SK-N-SH (cell line): ENCODE measurements at regions not wholly inside any gene's neighbourhood (a gene's known extent, or its start where the extent isn't known, plus 50 kb on each side); places are given as distances from the start of the nearest gene placed in this dataset.

ENCODE experiments used
- CTCF ChIA-PET: fragments of 300-600, 350-600 bp; formaldehyde crosslinking; extraction: SDS; loops from one replicate; lab custom pipeline; 2021; lab: Yijun Ruan, JAX
- POLR2A ChIA-PET: fragments of 350-600 bp; sonication (Branson Sonifier 250); formaldehyde crosslinking; extraction: SDS; loops from one replicate; lab custom pipeline; 2020; ENCODE audit warnings: antibody characterized with exemption, inconsistent platforms; lab: Yijun Ruan, JAX
- DNase-seq: peaks from one replicate; pipeline ENCODE4 v3.0.0; 2012
- H2AFZ ChIP-seq: fragments of 200-600 bp; sonication (generic); 2 replicates; pipeline ENCODE4 v1.8.1; 2016; ENCODE audit warnings: antibody characterized with exemption, mild to moderate bottlenecking, low read depth
- H3F3A ChIP-seq: fragments of 200-600 bp; sonication (generic); replicated peaks from 2 replicates; pipeline ENCODE3; 2016; ENCODE audit warnings: antibody characterized with exemption, mild to moderate bottlenecking; ENCODE audit not compliant: insufficient read depth
- H3K27ac ChIP-seq, 2 experiments: fragments of 200-500 bp in 1 of 2; fragments of 200-600 bp in 1 of 2; sonication (Bioruptor generic) in 1 of 2; sonication (generic), shearing (Covaris generic) in 1 of 2; 2 replicates each; pipeline versions ENCODE4 v1.5.1 to v1.6.1; 2014 to 2016; ENCODE audit warnings: low read depth in 2 of 2, inconsistent platforms in 1 of 2, low read length in 1 of 2, mild to moderate bottlenecking in 1 of 2, mixed read lengths in 1 of 2
- H3K27me3 ChIP-seq: fragments of 200-600 bp; sonication (generic), shearing (Covaris generic); 2 replicates; pipeline ENCODE4 v1.6.1; 2016; ENCODE audit warnings: mixed run types; ENCODE audit not compliant: insufficient read depth
- H3K36me3 ChIP-seq, 2 experiments: fragments of 200-500 bp in 1 of 2; fragments of 200-600 bp in 1 of 2; sonication (Bioruptor generic) in 1 of 2; sonication (generic) in 1 of 2; replicated peaks in 1 of 2; 2 replicates each; pipeline versions ENCODE3 to v1.5.1; 2014 to 2016; ENCODE audit warnings: low read length in 1 of 2, mild to moderate bottlenecking in 1 of 2; ENCODE audit not compliant: insufficient read depth in 2 of 2, control insufficient read depth in 1 of 2
- H3K4me1 ChIP-seq, 2 experiments: fragments of 200-500 bp in 1 of 2; fragments of 200-600 bp in 1 of 2; sonication (Bioruptor generic) in 1 of 2; sonication (generic), shearing (Covaris generic) in 1 of 2; 2 replicates each; pipeline versions ENCODE4 v1.5.1 to v1.6.1; 2014 to 2016; ENCODE audit warnings: low read depth in 1 of 2, low read length in 1 of 2, mixed run types in 1 of 2; ENCODE audit not compliant: insufficient read depth in 2 of 2, control insufficient read depth in 1 of 2
- H3K4me2 ChIP-seq: fragments of 200-600 bp; sonication (generic), shearing (Covaris generic); 2 replicates; pipeline ENCODE4 v1.6.1; 2017; ENCODE audit warnings: mixed run types
- H3K4me3 ChIP-seq, 2 experiments: fragments of 200-500 bp in 1 of 2; fragments of 200-600 bp in 1 of 2; sonication (Bioruptor generic) in 1 of 2; sonication (generic), shearing (Covaris generic) in 1 of 2; 2 replicates each; pipeline versions ENCODE4 v1.5.1 to v1.8.1; 2014 to 2016; ENCODE audit warnings: low read depth in 2 of 2, inconsistent platforms in 1 of 2, low read length in 1 of 2, mild to moderate bottlenecking in 1 of 2, mixed read lengths in 1 of 2, moderate library complexity in 1 of 2
- H3K79me2 ChIP-seq: fragments of 200-600 bp; sonication (generic); 2 replicates; pipeline ENCODE4 v1.8.1; 2017; ENCODE audit warnings: mild to moderate bottlenecking; ENCODE audit not compliant: insufficient read depth
- H3K9ac ChIP-seq: fragments of 200-600 bp; sonication (generic); 2 replicates; pipeline ENCODE4 v1.6.1; 2017; ENCODE audit warnings: mixed run types
- H3K9me2 ChIP-seq: fragments of 200-600 bp; sonication (generic); 2 replicates; pipeline ENCODE4 v1.6.1; 2017; ENCODE audit warnings: mixed run types
- H3K9me3 ChIP-seq: fragments of 200-600 bp; sonication (generic); 2 replicates; pipeline ENCODE4 v1.6.1; 2017; ENCODE audit warnings: mixed run types, mild to moderate bottlenecking, moderate library complexity
- H4K20me1 ChIP-seq: fragments of 200-600 bp; sonication (generic); 2 replicates; pipeline ENCODE4 v1.6.1; 2017; ENCODE audit warnings: mild to moderate bottlenecking, mixed run types; ENCODE audit not compliant: insufficient read depth
- CHD2 ChIP-seq: fragments of 150-350 bp; IDR thresholded peaks from 2 replicates; pipeline ENCODE4 v1.6.1; 2018; ENCODE audit warnings: low read length; ENCODE audit not compliant: partially characterized antibody
- EP300 ChIP-seq, 2 experiments: IDR thresholded peaks; 2 replicates each; pipeline versions ENCODE4 v1.4.0 to v1.6.1; 2012; ENCODE audit warnings: borderline replicate concordance in 1 of 2, low read depth in 1 of 2, low read length in 1 of 2
- EZH2phosphoT487 ChIP-seq: fragments of 200-600 bp; sonication (generic); IDR thresholded peaks from 2 replicates; pipeline ENCODE4 v1.6.1; 2017; ENCODE audit warnings: low read depth, mixed run types, mild to moderate bottlenecking, antibody characterized with exemption, moderate library complexity, borderline replicate concordance
- FOXM1 ChIP-seq: IDR thresholded peaks from 2 replicates; pipeline ENCODE4 v1.4.0; 2012; ENCODE audit warnings: low read depth, mild to moderate bottlenecking
- GABPA ChIP-seq: IDR thresholded peaks from 2 replicates; pipeline ENCODE4 v1.4.0; 2012; ENCODE audit warnings: low read depth, mild to moderate bottlenecking
- GATA2 ChIP-seq: sonication (generic); formaldehyde crosslinking; IDR thresholded peaks from 2 replicates; pipeline ENCODE4 v1.5.0; 2020; ENCODE audit warnings: mild to moderate bottlenecking, missing genetic modification reagents
- JUND ChIP-seq: IDR thresholded peaks from 2 replicates; pipeline ENCODE4 v1.4.0; 2012
- MEF2A ChIP-seq: IDR thresholded peaks from 2 replicates; pipeline ENCODE4 v1.4.0; 2012; ENCODE audit warnings: low read depth, borderline replicate concordance
- NFIC ChIP-seq: IDR thresholded peaks from 2 replicates; pipeline ENCODE4 v1.4.0; 2012; ENCODE audit warnings: borderline replicate concordance
- RCOR1 ChIP-seq: fragments of 150-350 bp; IDR thresholded peaks from 2 replicates; pipeline ENCODE4 v1.6.1; 2017; ENCODE audit warnings: antibody characterized with exemption, low read length
- RFX5 ChIP-seq: IDR thresholded peaks from 2 replicates; pipeline ENCODE4 v1.6.1; 2012; ENCODE audit warnings: mild to moderate bottlenecking, improper control_type of control experiment, low read length
- SIN3A ChIP-seq: IDR thresholded peaks from 2 replicates; pipeline ENCODE4 v1.6.1; 2012; ENCODE audit warnings: low read depth, mild to moderate bottlenecking, low read length, moderate library complexity, borderline replicate concordance
- TCF12 ChIP-seq: IDR thresholded peaks from 2 replicates; pipeline ENCODE4 v1.4.0; 2012
- WGBS: methylation state at CpG from one replicate; pipeline ENCODE4 v1.1.6; 2017; ENCODE audit warnings: low lambda C conversion rate; 5-methylcytosine and 5-hydroxymethylcytosine counted together
- TF ChIP-seq, protein P1 (sequence below): IDR thresholded peaks from 2 replicates; pipeline ENCODE4 v1.4.0; 2012; ENCODE audit warnings: low read depth, borderline replicate concordance
- TF ChIP-seq, protein P2 (sequence below): IDR thresholded peaks from 2 replicates; pipeline ENCODE4 v1.4.0; 2012; ENCODE audit warnings: low read depth, borderline replicate concordance
- TF ChIP-seq, protein P3 (sequence below): IDR thresholded peaks from 2 replicates; pipeline ENCODE4; 2012
- TF ChIP-seq, protein P4 (sequence below): IDR thresholded peaks from 2 replicates; pipeline ENCODE4 v1.4.0; 2012; ENCODE audit warnings: low read depth

DNA sequence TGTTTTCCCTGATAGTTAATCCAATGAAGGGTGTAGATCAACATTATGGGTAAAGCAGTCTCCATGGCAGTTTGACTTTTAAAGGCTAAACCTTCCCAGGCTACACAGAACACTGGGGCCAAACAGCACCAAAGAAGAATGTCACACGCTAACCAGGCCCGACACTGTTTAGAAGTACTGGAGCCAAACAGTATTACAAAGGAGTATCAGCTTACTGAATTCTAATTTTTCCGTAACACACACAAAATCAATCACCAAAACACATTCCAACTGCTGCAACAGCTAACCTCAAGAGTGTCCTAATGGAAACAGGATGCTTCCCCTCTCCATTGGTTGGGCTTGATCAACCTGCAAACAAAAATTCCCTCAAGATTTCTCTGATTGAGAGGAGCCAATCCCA is 783.5 kb downstream of the PCDH18 start:
- 81% methylated on average over 3 of the region's 3 CpGs for WGBS
- H3F3A ChIP-seq, result no peaks in the 10 kb centered on the region
- TF ChIP-seq RFX5 (no peak), FOXM1 (no peak), EZH2phosphoT487 (no peak), EP300 (IDR thresholded peaks at IDR 0.05; ENCODE audit: borderline replicate concordance in 1 of 2, low read depth in 1 of 2, low read length in 1 of 2) (no peak), GABPA (no peak), TCF12 (no peak), SIN3A (no peak)
- TF ChIP-seq, protein P1, sequence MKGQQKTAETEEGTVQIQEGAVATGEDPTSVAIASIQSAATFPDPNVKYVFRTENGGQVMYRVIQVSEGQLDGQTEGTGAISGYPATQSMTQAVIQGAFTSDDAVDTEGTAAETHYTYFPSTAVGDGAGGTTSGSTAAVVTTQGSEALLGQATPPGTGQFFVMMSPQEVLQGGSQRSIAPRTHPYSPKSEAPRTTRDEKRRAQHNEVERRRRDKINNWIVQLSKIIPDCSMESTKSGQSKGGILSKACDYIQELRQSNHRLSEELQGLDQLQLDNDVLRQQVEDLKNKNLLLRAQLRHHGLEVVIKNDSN, result no peak
- TF ChIP-seq, all 33 proteins: peak for 0
- H3K79me2 ChIP-seq, result no peaks in the 10 kb centered on the region
- no peaks in the 10 kb centered on the region for H3K9me3 ChIP-seq
- DNase-seq, result no peak
- no peak overlapping the region for H3K4me2 ChIP-seq
- no peaks in the 10 kb centered on the region for H3K9me2 ChIP-seq
- H3K27ac ChIP-seq, result no peak overlapping the region
- H3K4me3 ChIP-seq, result no peak overlapping the region
- no peaks in the 10 kb centered on the region for H4K20me1 ChIP-seq
- H3K9ac ChIP-seq, result no peak overlapping the region
- POLR2A ChIA-PET, result no interaction called here
- no peaks in the 10 kb centered on the region for H3K36me3 ChIP-seq
- no peak overlapping the region for H2AFZ ChIP-seq
- no peaks in the 10 kb centered on the region; a peak in 1 of 4 replicates for H3K4me1 ChIP-seq
- CTCF ChIA-PET, result no interaction called here
- no peaks in the 10 kb centered on the region for H3K27me3 ChIP-seq

DNA sequence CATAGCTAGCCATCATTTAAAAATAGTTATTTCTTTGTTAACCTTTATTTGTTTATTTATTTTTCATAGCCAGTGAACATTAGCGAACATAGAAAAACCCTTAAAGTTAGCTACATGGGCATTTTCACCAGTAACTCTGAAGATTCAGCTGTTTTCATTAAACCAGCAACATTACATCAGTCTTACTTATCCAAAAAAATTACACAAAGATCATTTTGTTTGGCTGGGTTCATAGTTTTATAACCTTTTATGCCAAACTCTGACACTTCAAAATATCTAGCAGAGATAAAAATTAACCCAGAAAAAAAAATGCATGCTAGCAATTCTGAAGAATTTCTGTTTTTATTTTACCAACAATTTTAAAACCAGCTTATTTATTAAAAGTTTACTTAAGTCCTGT is 784.1 kb downstream of the PCDH18 start:
- Histone ChIP-seq H3K9ac (no peak overlapping the region), H4K20me1 (no peaks in the 10 kb centered on the region), H3K27ac (no peak overlapping the region), H3K36me3 (no peaks in the 10 kb centered on the region), H3K4me1 (no peaks in the 10 kb centered on the region; a peak in 1 of 4 replicates), H3K4me2 (no peak overlapping the region), H2AFZ (no peak overlapping the region), H3K27me3 (no peaks in the 10 kb centered on the region), H3K9me2 (no peaks in the 10 kb centered on the region), H3K79me2 (no peaks in the 10 kb centered on the region), H3F3A (no peaks in the 10 kb centered on the region), H3K9me3 (no peaks in the 10 kb centered on the region), H3K4me3 (no peak overlapping the region)
- ChIA-PET POLR2A (no interaction called here), CTCF (no interaction called here)
- TF ChIP-seq MEF2A (no peak), GATA2 (CRISPR knock-in tag) (no peak), CHD2 (no peak), TCF12 (no peak), JUND (no peak), RFX5 (no peak), RCOR1 (no peak), NFIC (no peak)
- TF ChIP-seq, protein P2, sequence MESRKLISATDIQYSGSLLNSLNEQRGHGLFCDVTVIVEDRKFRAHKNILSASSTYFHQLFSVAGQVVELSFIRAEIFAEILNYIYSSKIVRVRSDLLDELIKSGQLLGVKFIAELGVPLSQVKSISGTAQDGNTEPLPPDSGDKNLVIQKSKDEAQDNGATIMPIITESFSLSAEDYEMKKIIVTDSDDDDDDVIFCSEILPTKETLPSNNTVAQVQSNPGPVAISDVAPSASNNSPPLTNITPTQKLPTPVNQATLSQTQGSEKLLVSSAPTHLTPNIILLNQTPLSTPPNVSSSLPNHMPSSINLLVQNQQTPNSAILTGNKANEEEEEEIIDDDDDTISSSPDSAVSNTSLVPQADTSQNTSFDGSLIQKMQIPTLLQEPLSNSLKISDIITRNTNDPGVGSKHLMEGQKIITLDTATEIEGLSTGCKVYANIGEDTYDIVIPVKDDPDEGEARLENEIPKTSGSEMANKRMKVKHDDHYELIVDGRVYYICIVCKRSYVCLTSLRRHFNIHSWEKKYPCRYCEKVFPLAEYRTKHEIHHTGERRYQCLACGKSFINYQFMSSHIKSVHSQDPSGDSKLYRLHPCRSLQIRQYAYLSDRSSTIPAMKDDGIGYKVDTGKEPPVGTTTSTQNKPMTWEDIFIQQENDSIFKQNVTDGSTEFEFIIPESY, result no peak
- TF ChIP-seq, protein P3, sequence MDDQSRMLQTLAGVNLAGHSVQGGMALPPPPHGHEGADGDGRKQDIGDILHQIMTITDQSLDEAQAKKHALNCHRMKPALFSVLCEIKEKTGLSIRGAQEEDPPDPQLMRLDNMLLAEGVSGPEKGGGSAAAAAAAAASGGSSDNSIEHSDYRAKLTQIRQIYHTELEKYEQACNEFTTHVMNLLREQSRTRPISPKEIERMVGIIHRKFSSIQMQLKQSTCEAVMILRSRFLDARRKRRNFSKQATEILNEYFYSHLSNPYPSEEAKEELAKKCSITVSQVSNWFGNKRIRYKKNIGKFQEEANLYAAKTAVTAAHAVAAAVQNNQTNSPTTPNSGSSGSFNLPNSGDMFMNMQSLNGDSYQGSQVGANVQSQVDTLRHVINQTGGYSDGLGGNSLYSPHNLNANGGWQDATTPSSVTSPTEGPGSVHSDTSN, result no peak
- TF ChIP-seq, protein P4, sequence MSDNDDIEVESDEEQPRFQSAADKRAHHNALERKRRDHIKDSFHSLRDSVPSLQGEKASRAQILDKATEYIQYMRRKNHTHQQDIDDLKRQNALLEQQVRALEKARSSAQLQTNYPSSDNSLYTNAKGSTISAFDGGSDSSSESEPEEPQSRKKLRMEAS, result no peak
- DNase-seq, result no peak
- 61% methylated on average over 1 of the region's 1 CpG for WGBS
